IPS-NIHi7 (cell line): ENCODE measurements at regions not wholly inside any gene's neighbourhood (a gene's known extent, or its start where the extent isn't known, plus 50 kb on each side); places are given as distances from the start of the nearest gene placed in this dataset.
"Not testable (repeated sequence)": the region's sequence is repeated elsewhere in the genome, so short reads cannot be mapped to it uniquely, and the experiment has no call there.

Experiments used
- DNase-seq: peaks from one replicate; pipeline ENCODE4 v3.0.0; 2012; ENCODE audit warnings: mixed read lengths; ENCODE audit errors: extremely low spot score

- DNase-seq = no peak
Measured at GRCh38 chr14:31911160-31911559, 165.9 kb upstream of the ARHGAP5 start.

GRCh38 chr14:31913370-31913769 is 163.7 kb upstream of the ARHGAP5 start:
- DNase-seq = no peak

GRCh38 chr14:31918289-31918688 is 158.8 kb upstream of the ARHGAP5 start:
- not testable (repeated sequence) for DNase-seq

GRCh38 chr14:31920001-31920400 is 157.1 kb upstream of the ARHGAP5 start:
- DNase-seq = no peak

- no peak for DNase-seq
Measured at GRCh38 chr14:31920989-31921650, 156.0 kb upstream of the ARHGAP5 start.

- no peak for DNase-seq
Measured at GRCh38 chr14:31921721-31922120, 155.4 kb upstream of the ARHGAP5 start.

- peak; percentile 56 for DNase-seq
Measured at GRCh38 chr14:31926123-31926522, 151.0 kb upstream of the ARHGAP5 start.

- DNase-seq = no peak
Measured at GRCh38 chr14:31926652-31927347, 150.3 kb upstream of the ARHGAP5 start.

GRCh38 chr14:31927348-31927832 is 149.7 kb upstream of the ARHGAP5 start:
- DNase-seq = peak; percentile 39

GRCh38 chr14:31930070-31930469 is 147.0 kb upstream of the ARHGAP5 start:
- DNase-seq = no peak

- no peak for DNase-seq
Measured at GRCh38 chr14:31930493-31931240, 146.4 kb upstream of the ARHGAP5 start.

GRCh38 chr14:31932675-31933074 is 144.4 kb upstream of the ARHGAP5 start:
- DNase-seq = peak; percentile 23

GRCh38 chr14:31933716-31934115 is 143.4 kb upstream of the ARHGAP5 start:
- no peak for DNase-seq

- peak; percentile 63 for DNase-seq
Measured at GRCh38 chr14:31934767-31935266, 142.3 kb upstream of the ARHGAP5 start.

GRCh38 chr14:31935391-31935790 is 141.7 kb upstream of the ARHGAP5 start:
- no peak for DNase-seq

GRCh38 chr14:31936115-31936514 is 141.0 kb upstream of the ARHGAP5 start:
- DNase-seq = no peak

GRCh38 chr14:31937730-31938346 is 139.3 kb upstream of the ARHGAP5 start:
- DNase-seq = peak; percentile 37

- no peak for DNase-seq
Measured at GRCh38 chr14:31939934-31940333, 137.2 kb upstream of the ARHGAP5 start.

- no peak for DNase-seq
Measured at GRCh38 chr14:31941487-31941886, 135.6 kb upstream of the ARHGAP5 start.

- DNase-seq = no peak
Measured at GRCh38 chr14:31942166-31942841, 134.8 kb upstream of the ARHGAP5 start.

- no peak for DNase-seq
Measured at GRCh38 chr14:31943217-31943799, 133.8 kb upstream of the ARHGAP5 start.
